ENCODE measurements at regions not wholly inside any gene's neighbourhood (a gene's known extent, or its start where the extent isn't known, plus 50 kb on each side); places are given as distances from the start of the nearest gene placed in this dataset.

- Histone ChIP-seq H3K27me3 (no peaks in the 10 kb centered on the region), H3K36me3 (no peaks in the 10 kb centered on the region), H3K9me3 (no peaks in the 10 kb centered on the region), H3K4me1 (no peaks in the 10 kb centered on the region), H3K4me3 (no peak overlapping the region), H3K27ac (no peak overlapping the region)
- TF ChIP-seq POLR2A (IDR thresholded peaks at IDR 0.05), result no peak
- TF ChIP-seq, protein P1, sequence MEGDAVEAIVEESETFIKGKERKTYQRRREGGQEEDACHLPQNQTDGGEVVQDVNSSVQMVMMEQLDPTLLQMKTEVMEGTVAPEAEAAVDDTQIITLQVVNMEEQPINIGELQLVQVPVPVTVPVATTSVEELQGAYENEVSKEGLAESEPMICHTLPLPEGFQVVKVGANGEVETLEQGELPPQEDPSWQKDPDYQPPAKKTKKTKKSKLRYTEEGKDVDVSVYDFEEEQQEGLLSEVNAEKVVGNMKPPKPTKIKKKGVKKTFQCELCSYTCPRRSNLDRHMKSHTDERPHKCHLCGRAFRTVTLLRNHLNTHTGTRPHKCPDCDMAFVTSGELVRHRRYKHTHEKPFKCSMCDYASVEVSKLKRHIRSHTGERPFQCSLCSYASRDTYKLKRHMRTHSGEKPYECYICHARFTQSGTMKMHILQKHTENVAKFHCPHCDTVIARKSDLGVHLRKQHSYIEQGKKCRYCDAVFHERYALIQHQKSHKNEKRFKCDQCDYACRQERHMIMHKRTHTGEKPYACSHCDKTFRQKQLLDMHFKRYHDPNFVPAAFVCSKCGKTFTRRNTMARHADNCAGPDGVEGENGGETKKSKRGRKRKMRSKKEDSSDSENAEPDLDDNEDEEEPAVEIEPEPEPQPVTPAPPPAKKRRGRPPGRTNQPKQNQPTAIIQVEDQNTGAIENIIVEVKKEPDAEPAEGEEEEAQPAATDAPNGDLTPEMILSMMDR (IDR thresholded peaks at IDR 0.05), result no peak
- no peak for DNase-seq
These were observed 50.4 kb upstream of the FAM3C start for GRCh38 chr7:121446526-121446925.

Small RNAs in the stretch of these regions (small RNA-seq; reads per million reads assigned to genes)
- 0 to 0.06 reads per million in 2 donors for gene RN7SKP277

All from Peyer's patch (tissue), 4 donors.